Skeletal muscle satellite cell (primary cell): ENCODE measurements at regions not wholly inside any gene's neighbourhood (a gene's known extent, or its start where the extent isn't known, plus 50 kb on each side); places are given as distances from the start of the nearest gene placed in this dataset.
"Not testable (repeated sequence)": the region's sequence is repeated elsewhere in the genome, so short reads cannot be mapped to it uniquely, and the experiment has no call there.

Experiments
- H3K27me3 ChIP-seq: 2 replicates; pipeline ENCODE4 v1.7.0; 2013; ENCODE audit warnings: low read length; ENCODE audit not compliant: control insufficient read depth, insufficient read depth
- H3K36me3 ChIP-seq: 2 replicates; pipeline ENCODE4 v1.7.0; 2013; ENCODE audit warnings: mild to moderate bottlenecking, control low read depth, low read length; ENCODE audit not compliant: insufficient read depth
- H3K4me1 ChIP-seq: 2 replicates; pipeline ENCODE4 v1.7.0; 2013; ENCODE audit warnings: low read length; ENCODE audit not compliant: control insufficient read depth, insufficient read depth
- H3K4me2 ChIP-seq: 2 replicates; pipeline ENCODE4 v1.7.0; 2013; ENCODE audit warnings: mild to moderate bottlenecking, low read length
- H3K4me3 ChIP-seq: 2 replicates; pipeline ENCODE4 v1.7.0; 2013; ENCODE audit warnings: low read length
- H3K9ac ChIP-seq: 2 replicates; pipeline ENCODE4 v1.7.0; 2013; ENCODE audit warnings: mild to moderate bottlenecking, low read depth, low read length, moderate library complexity
- H3K9me3 ChIP-seq: replicated peaks from 2 replicates; pipeline ENCODE4 v1.7.0; 2013; ENCODE audit warnings: mild to moderate bottlenecking, control low read depth, low read length

DNA sequence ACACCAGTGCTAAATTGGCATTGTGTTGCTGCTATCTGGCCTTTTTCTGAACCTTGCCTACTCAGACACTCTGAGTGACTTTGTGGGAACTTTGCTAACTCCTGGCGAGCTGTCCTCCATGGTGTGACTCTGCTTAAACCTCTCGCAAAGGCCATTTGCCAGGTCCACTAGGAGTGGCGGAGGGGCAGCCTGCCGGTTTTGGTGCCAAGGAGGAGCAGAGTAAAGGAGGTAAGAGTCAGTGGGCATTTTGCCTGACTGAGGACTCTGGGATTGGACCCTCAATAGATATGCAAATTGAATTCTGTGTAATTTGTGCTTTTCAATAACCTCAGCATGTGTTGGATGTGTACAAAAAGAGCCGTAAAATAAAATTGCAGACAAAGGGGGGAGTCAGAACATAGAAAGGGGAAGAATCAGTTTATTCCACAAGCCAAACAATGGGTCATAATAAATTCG, 386.6 kb upstream of the NFIA start:
- H3K9me3 ChIP-seq: no peaks in the 10 kb centered on the region
- H3K9ac ChIP-seq: no peak overlapping the region
- no peaks in the 10 kb centered on the region for H3K36me3 ChIP-seq
- H3K27me3 ChIP-seq: no peaks in the 10 kb centered on the region
- no peak overlapping the region for H3K4me2 ChIP-seq
- H3K4me1 ChIP-seq: no peaks in the 10 kb centered on the region
- no peak overlapping the region for H3K4me3 ChIP-seq

DNA sequence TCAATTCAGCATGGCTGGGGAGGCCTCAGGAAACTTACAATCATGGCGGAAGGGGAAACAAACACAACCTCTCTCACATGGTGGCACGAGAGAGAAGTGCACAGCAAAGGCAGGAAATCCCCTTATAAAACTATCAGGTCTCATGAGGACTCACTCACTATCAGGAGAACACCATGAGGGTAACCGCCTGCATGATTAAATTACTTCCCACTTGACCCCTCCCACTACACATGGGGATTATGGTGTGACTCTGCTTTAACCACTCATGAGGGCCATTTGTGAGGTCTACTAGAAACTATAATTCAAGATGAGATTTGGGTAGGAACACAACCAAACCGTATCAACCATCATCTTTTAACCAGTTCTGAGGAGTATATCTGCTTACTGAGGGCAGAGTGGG, 387.4 kb upstream of the NFIA start:
- Histone ChIP-seq H3K4me2 (no peak overlapping the region), H3K9me3 (no peaks in the 10 kb centered on the region), H3K4me3 (no peak overlapping the region), H3K27me3 (no peaks in the 10 kb centered on the region), H3K4me1 (no peaks in the 10 kb centered on the region), H3K9ac (no peak overlapping the region), H3K36me3 (no peaks in the 10 kb centered on the region)

DNA sequence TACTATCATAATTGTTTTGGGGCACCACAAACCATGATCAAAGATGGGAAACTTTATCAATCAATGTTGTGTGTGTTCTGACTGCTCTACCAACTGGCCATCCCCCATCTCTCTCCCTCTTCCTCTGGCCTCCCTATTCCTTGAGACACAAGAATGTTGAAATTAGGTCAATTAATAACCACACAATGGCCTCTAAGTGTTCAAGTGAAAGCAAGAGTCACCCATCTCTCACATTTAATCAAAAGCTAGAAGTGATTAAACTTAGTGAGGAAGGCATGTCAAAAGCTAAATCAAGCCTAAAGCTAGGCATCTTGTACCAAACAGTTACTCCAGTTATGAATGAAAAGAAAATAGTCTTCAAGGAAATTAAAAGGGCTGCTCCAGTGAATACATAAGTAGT, 390.3 kb upstream of the NFIA start:
- Histone ChIP-seq H3K9me3 (no peaks in the 10 kb centered on the region), H3K4me2 (no peak overlapping the region)

DNA sequence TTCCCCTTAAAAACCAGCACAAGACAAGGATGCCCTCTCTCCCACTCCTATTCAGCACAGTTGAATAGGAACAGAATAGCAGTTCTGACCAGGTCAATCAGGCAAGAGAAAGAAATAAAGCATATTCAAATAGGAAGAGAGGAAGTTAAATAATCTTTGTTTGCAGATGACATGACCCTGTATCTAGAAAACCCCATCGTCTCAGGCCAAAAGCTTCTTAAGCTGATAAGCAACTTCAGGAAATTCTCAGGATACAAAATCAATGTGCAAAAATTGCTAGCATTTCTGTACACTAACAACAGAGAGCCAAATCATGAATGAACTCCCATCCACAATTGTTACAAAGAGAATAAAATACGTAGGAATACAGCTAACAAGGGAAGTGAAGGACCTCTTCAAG, 394.1 kb upstream of the NFIA start:
- not testable (repeated sequence) for H3K4me2 ChIP-seq, H3K4me3 ChIP-seq, H3K9me3 ChIP-seq, H3K9ac ChIP-seq, H3K4me1 ChIP-seq, H3K27me3 ChIP-seq, H3K36me3 ChIP-seq

More for the DNA sequence above, 390.3 kb upstream of the NFIA start:
- Histone ChIP-seq H3K27me3 (no peaks in the 10 kb centered on the region), H3K4me3 (no peak overlapping the region), H3K36me3 (no peaks in the 10 kb centered on the region), H3K9ac (no peak overlapping the region), H3K4me1 (no peaks in the 10 kb centered on the region)

DNA sequence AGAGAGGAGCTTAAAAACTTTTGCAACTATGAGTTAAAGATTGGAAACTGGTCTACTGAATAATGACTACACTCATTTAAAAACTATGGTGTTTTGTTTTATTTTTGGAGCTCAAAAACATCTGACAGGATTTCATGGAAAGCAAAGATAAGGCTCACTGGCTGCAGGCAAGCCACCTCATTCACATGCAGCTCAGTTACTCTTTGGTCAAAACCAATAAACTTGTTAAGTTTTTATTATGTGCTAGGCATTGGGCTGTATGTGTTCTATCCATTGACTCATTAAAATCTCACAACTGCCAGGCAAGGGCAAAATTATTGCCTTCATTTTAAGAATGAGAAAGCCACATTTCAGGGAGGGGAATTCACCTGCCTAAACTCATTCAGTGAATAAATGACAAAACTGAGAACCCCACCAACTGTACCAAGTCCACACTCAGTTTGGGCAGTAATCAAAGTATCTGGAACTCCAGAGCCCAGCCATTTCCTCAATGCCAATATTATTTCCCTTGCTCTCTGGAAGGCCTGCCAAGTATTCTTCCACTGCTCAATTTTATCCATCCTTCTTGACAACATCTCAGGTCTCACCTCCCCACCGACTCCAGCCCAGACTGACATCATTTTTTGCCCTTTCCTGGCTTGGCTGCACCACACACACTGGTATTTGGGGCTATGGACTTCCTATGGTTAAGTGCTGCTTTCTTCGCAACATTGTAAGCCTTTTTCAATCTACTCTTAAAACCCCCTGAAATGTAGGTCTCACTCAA, 401.1 kb upstream of the NFIA start:
- Histone ChIP-seq H3K4me2 (no peak overlapping the region), H3K9ac (no peak overlapping the region), H3K4me1 (no peaks in the 10 kb centered on the region), H3K9me3 (no peaks in the 10 kb centered on the region), H3K4me3 (no peak overlapping the region), H3K27me3 (no peaks in the 10 kb centered on the region), H3K36me3 (no peaks in the 10 kb centered on the region)

DNA sequence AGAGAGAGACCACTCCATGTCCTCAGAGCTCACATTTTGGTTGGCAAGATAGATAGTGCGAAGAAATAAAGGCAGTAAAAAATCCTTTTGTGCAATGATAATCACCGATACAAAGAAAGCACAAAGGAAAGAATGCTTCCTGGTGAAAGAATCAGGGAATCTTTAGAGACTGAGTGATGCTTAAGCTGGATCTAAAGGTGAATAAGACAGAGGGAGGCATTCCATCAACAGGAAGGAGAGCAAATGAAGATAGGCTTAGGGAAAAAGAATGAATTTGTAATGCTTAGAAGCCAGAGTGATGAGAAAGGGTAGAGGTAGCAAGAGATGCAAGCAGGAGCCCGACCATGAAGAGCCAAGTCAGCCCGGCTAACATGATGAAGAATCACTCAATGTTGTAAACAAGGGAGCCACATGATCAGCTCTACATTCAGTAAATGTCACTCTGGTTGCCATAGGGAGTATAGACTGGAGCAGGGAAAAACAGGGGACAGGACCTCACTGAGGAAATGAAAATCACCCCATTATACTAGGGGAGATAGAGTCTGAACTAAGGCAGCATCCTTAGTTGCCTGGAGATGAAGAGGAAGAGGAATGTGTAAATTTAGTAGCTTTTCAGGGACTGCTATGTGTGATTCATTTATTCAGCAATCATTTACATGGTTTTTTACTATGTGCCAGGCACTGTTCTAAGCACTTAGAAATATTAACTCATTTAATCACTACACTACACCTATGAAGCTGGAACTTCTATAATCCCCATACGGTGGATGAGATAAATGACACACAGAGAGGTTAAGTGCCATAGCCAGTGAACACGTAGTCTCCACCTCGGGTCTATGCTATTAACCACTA, 402.6 kb upstream of the NFIA start:
- no peaks in the 10 kb centered on the region for H3K4me1 ChIP-seq
- no peaks in the 10 kb centered on the region for H3K27me3 ChIP-seq
- H3K9ac ChIP-seq: no peak overlapping the region
- no peak overlapping the region for H3K4me3 ChIP-seq
- H3K9me3 ChIP-seq: no peaks in the 10 kb centered on the region
- H3K36me3 ChIP-seq: no peaks in the 10 kb centered on the region
- no peak overlapping the region for H3K4me2 ChIP-seq

DNA sequence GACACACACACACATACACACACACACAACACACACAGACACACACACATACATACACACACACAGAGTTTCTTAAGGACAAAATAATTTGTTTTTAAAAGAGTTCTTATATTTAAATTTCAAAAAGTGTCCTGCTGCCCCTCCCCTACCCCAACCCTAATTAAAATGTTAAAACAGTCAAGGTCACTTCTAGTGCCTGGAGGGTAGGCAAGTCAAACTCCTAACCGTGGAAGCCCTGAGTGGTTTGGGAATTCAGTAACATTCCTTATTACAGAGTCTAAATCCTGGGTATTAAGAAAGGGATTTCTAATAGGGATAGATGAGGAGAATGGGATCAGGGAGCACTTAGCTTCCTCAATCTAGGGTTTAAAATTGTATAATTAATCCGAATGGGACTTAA, 403.6 kb upstream of the NFIA start:
- Histone ChIP-seq H3K36me3 (no peaks in the 10 kb centered on the region), H3K4me1 (no peaks in the 10 kb centered on the region), H3K4me2 (no peak overlapping the region), H3K4me3 (no peak overlapping the region), H3K9ac (no peak overlapping the region), H3K9me3 (no peaks in the 10 kb centered on the region), H3K27me3 (no peaks in the 10 kb centered on the region)

DNA sequence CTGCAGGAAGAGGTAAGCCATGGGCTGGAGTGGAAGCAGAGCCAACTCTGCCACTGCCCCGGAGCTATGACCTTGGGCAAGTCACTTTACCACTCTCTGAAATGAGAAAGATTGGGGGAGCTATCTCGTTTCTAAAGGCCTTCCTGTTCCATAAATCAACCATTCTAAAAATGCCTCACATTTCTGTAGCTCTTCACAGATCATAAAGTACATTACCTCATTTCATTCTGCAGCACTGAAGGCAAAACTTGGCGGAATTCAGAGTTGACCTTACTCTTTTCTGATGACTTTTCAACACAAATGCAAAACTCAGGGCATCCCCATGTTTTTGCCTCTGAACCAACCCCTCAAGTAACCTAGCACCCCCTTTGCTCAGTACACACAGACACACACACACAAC, 404.0 kb upstream of the NFIA start:
- H3K27me3 ChIP-seq: no peaks in the 10 kb centered on the region
- H3K4me2 ChIP-seq: no peak overlapping the region
- no peaks in the 10 kb centered on the region for H3K4me1 ChIP-seq
- H3K9ac ChIP-seq: no peak overlapping the region
- H3K9me3 ChIP-seq: no peaks in the 10 kb centered on the region
- H3K4me3 ChIP-seq: no peak overlapping the region
- H3K36me3 ChIP-seq: no peaks in the 10 kb centered on the region

DNA sequence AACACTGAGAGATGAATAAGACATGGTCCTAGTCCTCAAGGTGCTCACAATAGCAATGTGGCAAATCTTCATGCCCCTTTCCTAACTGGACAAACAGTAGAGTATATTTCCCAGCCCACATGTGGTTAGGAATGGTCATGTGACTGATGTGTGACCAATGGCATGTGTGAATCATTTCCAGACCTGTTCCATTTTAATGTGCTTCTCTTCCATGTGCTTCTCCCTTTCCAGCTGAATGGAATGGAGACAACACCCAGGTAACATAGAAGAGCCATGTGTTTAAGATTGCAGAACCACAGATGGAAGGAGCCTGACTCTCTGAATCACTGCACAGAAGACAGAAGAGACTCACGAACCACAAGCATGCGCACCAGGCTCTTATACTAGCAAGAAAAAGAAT, 409.9 kb upstream of the NFIA start:
- Histone ChIP-seq H3K4me3 (no peak overlapping the region), H3K4me2 (no peak overlapping the region), H3K36me3 (no peaks in the 10 kb centered on the region), H3K27me3 (no peaks in the 10 kb centered on the region), H3K4me1 (no peaks in the 10 kb centered on the region), H3K9ac (no peak overlapping the region), H3K9me3 (no peaks in the 10 kb centered on the region)

DNA sequence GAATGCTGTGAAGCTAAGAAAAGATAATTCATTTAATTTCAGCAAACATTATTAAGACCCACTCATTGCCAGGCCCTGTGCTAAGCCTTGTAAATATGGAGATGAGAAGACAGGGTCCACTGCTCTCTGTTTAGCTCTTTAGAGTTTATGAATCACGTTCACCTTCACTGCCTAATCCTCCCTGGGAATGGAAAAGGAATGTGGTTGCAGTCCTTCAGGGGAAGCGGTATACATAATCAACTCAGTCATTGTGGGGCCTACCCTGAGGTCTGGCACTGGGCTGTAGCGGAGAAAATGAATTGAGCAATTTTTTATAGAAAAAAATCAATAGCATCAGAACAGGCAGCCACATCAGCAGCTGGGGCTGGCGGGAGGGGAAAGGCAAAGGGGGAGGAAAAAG, 412.1 kb upstream of the NFIA start:
- H3K4me3 ChIP-seq: no peak overlapping the region
- no peak overlapping the region for H3K9ac ChIP-seq
- H3K36me3 ChIP-seq: no peaks in the 10 kb centered on the region
- no peaks in the 10 kb centered on the region for H3K27me3 ChIP-seq
- no peak overlapping the region for H3K4me2 ChIP-seq
- no peaks in the 10 kb centered on the region for H3K9me3 ChIP-seq
- no peaks in the 10 kb centered on the region for H3K4me1 ChIP-seq

DNA sequence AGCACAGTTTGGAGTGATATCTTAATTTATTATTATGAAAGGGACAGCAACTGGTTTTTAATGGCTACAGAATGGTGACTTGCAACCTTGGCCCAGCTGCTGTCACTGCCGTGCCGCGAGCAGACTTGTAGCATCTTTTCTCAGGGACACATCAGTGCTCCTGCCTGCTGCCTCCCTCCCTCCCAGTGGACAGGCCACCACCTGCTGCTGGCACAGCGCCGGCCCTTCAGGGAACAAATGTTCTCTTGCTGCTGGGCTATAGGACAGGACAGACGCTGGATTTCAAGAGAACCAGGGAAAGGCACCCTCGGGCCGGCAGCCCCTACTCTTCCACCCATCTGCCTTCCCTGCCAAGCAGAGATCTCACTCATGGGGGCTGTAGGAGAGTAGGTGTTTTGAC, 413.8 kb upstream of the NFIA start:
- Histone ChIP-seq H3K4me3 (no peak overlapping the region), H3K4me2 (no peak overlapping the region), H3K27me3 (no peaks in the 10 kb centered on the region), H3K9ac (no peak overlapping the region), H3K36me3 (no peaks in the 10 kb centered on the region), H3K9me3 (no peaks in the 10 kb centered on the region), H3K4me1 (no peaks in the 10 kb centered on the region)

DNA sequence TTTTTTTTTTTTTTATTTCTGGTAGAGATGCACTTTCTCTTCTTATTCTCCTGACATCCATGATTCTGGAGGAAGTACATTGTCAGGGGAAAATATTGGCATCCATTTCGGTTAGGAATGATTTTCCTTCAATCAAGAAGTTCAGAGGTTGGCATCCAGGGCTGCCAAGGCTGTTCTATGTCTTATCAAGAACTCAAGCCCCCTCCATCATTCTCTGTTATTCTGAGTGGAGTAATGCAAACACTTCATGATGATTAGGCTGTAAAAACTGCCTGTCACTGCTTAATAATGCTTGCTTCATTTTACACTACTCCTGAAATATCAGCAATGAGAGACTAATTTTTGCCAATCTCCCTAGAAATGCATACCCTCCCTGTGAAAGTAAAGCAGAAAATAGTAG, 417.1 kb upstream of the NFIA start:
- Histone ChIP-seq H3K9me3 (no peaks in the 10 kb centered on the region), H3K4me3 (no peak overlapping the region), H3K27me3 (no peaks in the 10 kb centered on the region), H3K9ac (no peak overlapping the region), H3K4me2 (no peak overlapping the region), H3K4me1 (no peaks in the 10 kb centered on the region), H3K36me3 (no peaks in the 10 kb centered on the region)
